Spleen (tissue), 11 donors: ENCODE measurements at regions not wholly inside any gene's neighbourhood (a gene's known extent, or its start where the extent isn't known, plus 50 kb on each side); places are given as distances from the start of the nearest gene placed in this dataset.

Experiments
- DNase-seq: peaks from one replicate; pipeline ENCODE4 v3.0.0-alpha.2; 2020
- H3K27ac ChIP-seq, 8 donors: fragments of 200-600 bp; sonication (generic) in 7 of 8; 1 replicate in 4 of 8; 2 replicates in 4 of 8; pipeline versions ENCODE4 v1.5.0 to v1.8.0; 2016 to 2021; ENCODE audit warnings: inconsistent platforms in 4 of 8, mild to moderate bottlenecking in 4 of 8, moderate library complexity in 1 of 8
- H3K27me3 ChIP-seq, 7 donors: fragments of 200-600 bp; sonication (generic) in 6 of 7; replicated peaks in 1 of 7; 1 replicate in 4 of 7; 2 replicates in 3 of 7; pipeline versions ENCODE4 v1.5.0 to v1.8.0; 2016 to 2021; ENCODE audit warnings: inconsistent platforms in 3 of 7, mild to moderate bottlenecking in 1 of 7
- H3K36me3 ChIP-seq, 6 donors: fragments of 200-600 bp; sonication (generic) in 5 of 6; 1 replicate in 4 of 6; 2 replicates in 2 of 6; pipeline versions ENCODE4 v1.5.0 to v1.8.0; 2016 to 2021; ENCODE audit warnings: inconsistent platforms in 2 of 6
- H3K4me1 ChIP-seq, 6 donors: fragments of 200-600 bp; sonication (generic) in 5 of 6; 1 replicate in 3 of 6; 2 replicates in 3 of 6; pipeline versions ENCODE4 v1.5.0 to v1.8.0; 2016 to 2021; ENCODE audit warnings: inconsistent platforms in 3 of 6
- H3K4me3 ChIP-seq, 8 donors: fragments of 200-600 bp; sonication (generic) in 7 of 8; 1 replicate in 4 of 8; 2 replicates in 4 of 8; pipeline versions ENCODE4 v1.5.0 to v1.8.0; 2016 to 2021; ENCODE audit warnings: inconsistent platforms in 4 of 8, mild to moderate bottlenecking in 4 of 8, moderate library complexity in 2 of 8
- H3K9me3 ChIP-seq, 8 donors: fragments of 200-600 bp; sonication (generic) in 7 of 8; 1 replicate in 4 of 8; 2 replicates in 4 of 8; pipeline versions ENCODE4 v1.5.0 to v1.8.0; 2016 to 2021; ENCODE audit warnings: inconsistent platforms in 4 of 8
- POLR2A ChIP-seq, 3 donors: fragments of 450-650 bp; IDR thresholded peaks; one replicate each; pipeline ENCODE4 v1.5.1; 2017; ENCODE audit warnings: antibody characterized with exemption in 3 of 3, mild to moderate bottlenecking in 1 of 3
- POLR2AphosphoS5 ChIP-seq, 3 donors: sonication (generic); formaldehyde crosslinking; IDR thresholded peaks; one replicate each; pipeline ENCODE4 v1.5.1; 2017; ENCODE audit warnings: antibody characterized with exemption in 3 of 3
- WGBS, 5 donors: extraction: QIAGEN DNeasy Blood & Tissue Kit in 3 of 5; methylation state at CpG; one replicate each; pipeline versions ENCODE4 v1.1.5 to v1.1.7; 2013 to 2018; 5-methylcytosine and 5-hydroxymethylcytosine counted together
- intact Hi-C: fragments of 100-400 bp; cut with DNase I; formaldehyde crosslinking; loops from one replicate; pipeline ENCODE4 v1.15.0; 2023; ENCODE audit warnings: low total_unique reads
- TF ChIP-seq, protein P1 (sequence below), 11 experiments: fragments of 200-600 bp in 7 of 11; fragments of 450-650 bp in 4 of 11; sonication (generic) in 4 of 11; IDR thresholded peaks in 8 of 11; conservative IDR thresholded peaks in 3 of 11; 1 replicate in 7 of 11; 2 replicates in 4 of 11; pipeline versions ENCODE4 v1.4.0 to v1.8.0; 2016 to 2021; ENCODE audit warnings: antibody characterized with exemption in 11 of 11, inconsistent platforms in 4 of 11, mild to moderate bottlenecking in 1 of 11
- donor health status: healthy with polysubstance abuse.
- donor health status: DM: no; HTN: no; CAD: no; lungs with moderate emphysema.
- donor health status: DM: no; HTN: no; CAD: no.
- donor health status: Bipolar disorder and iron deficiency.
- donor health status: healthy.
- donor health status: DM: no; HTN: no; CAD: no.
- donor health status: DM: yes; HTN: yes; CAD: no.

DNA sequence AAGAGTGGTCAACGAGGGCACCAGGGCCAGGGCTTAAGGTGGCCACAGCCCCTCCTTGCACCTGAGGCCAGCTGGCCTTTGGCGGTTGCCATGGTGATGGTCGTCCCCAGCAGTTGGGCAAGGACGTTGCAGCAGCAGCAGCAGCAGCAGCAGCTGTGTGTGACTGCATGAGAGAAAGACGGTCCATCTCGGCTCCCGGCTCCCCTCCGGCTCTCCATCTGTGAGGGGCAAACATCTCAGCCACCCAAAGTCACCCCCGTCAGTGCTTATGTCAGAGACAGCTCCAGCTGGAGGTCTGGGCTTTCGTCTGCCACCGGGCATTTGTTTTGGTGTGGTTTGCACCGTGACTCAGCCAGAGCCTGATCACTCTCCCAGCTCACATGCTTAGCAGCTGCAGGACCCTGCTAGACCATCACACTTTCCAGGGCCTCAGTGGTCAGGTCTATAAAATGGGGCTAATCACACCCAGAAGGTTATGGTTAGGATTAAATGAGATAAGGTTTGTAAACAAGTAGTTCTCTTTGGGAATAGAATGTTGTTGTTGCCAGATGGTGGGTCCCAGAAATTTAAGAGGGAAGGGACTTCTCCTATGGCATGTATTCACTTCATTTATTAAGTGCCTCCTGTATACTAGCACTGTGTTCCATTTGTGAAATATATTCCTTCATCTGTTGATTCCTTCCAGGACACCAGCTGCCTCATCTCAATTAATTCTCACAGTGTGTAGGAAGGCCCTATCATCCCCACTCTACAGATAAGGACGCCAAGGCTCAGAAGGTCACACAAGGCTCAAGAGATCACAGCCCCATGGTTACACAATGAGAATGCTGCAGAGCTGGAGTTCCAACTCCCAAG is 212.6 kb upstream of the LHX5 start:
- Histone ChIP-seq H3K4me1 (no peaks in the 10 kb centered on the region), H3K9me3 (peaks cover 0 to 4% (median 0%) of the 10 kb centered on the region in 8 donors), H3K36me3 (no peaks in the 10 kb centered on the region), H3K27me3 (peaks cover 0 to 44% (median 3%) of the 10 kb centered on the region in 7 donors), H3K4me3 (no peak overlapping the region), H3K27ac (no peak overlapping the region)
- DNase-seq, result no peak
- TF ChIP-seq POLR2AphosphoS5 (IDR thresholded peaks at IDR 0.05), result no peak
- TF ChIP-seq, protein P1, sequence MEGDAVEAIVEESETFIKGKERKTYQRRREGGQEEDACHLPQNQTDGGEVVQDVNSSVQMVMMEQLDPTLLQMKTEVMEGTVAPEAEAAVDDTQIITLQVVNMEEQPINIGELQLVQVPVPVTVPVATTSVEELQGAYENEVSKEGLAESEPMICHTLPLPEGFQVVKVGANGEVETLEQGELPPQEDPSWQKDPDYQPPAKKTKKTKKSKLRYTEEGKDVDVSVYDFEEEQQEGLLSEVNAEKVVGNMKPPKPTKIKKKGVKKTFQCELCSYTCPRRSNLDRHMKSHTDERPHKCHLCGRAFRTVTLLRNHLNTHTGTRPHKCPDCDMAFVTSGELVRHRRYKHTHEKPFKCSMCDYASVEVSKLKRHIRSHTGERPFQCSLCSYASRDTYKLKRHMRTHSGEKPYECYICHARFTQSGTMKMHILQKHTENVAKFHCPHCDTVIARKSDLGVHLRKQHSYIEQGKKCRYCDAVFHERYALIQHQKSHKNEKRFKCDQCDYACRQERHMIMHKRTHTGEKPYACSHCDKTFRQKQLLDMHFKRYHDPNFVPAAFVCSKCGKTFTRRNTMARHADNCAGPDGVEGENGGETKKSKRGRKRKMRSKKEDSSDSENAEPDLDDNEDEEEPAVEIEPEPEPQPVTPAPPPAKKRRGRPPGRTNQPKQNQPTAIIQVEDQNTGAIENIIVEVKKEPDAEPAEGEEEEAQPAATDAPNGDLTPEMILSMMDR (IDR thresholded peaks at IDR 0.05 in 8 of 11, conservative IDR thresholded peaks at IDR 0.05 in 3 of 11), result no peak
- no peak for TF ChIP-seq POLR2A (IDR thresholded peaks at IDR 0.05)
- intact Hi-C loops, result no loop called here
- WGBS, 5 donors, result 62 to 84% (median 63%) methylated on average over 5 to 13 of the region's 13 CpGs

DNA sequence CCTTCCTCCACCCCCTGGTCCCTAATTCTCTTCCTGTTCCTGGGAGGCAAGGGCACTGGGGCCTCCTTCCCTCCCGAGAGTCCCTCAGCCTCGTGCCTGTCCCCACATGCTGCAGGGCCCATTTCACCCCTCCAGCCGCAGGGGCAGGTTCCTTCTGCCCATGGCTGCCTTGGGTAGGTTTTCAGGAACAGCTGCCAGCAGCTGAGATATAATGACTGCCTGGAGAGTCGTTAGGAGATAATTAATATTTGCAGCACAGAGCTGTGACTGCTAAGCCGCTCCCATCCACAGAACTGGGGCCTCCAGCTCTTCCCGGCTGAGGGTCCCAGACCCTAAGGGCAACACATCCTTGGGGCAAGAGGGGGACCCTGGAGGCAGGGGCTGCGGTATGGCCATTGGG is 211.9 kb upstream of the LHX5 start:
- intact Hi-C loops, result no loop called here
- 22 to 54% (median 41%) methylated on average over 5 to 7 of the region's 7 CpGs for WGBS, 5 donors
- DNase-seq, result no peak

DNA sequence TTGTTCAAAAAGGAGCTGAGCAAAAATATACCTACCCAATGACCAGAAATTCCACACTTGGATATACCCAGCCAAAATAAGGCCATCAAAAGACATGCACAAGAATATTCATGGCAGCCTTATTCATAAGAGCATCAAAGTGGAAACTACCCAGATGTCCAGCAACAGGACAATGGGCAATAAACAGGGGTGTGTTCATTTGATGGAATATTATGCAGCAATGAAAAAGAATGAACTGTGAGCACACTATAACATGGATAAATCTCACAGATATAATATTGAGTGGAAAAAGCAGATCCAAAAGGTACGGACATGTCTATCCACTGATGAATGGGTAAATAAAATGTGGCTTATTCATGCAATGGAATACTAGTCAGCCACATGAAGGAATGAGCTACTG is 209.2 kb upstream of the LHX5 start:
- peaks cover 0 to 51% (median 4%) of the 10 kb centered on the region in 7 donors for H3K27me3 ChIP-seq
- peaks cover 0 to 4% (median 0%) of the 10 kb centered on the region in 8 donors for H3K9me3 ChIP-seq
- no peaks in the 10 kb centered on the region for H3K36me3 ChIP-seq
- no peak overlapping the region for H3K27ac ChIP-seq
- no peak overlapping the region for H3K4me3 ChIP-seq
- WGBS, 5 donors, result 79 to 97% (median 85%) methylated on average over 1 of the region's 1 CpG
- TF ChIP-seq, protein P1 (IDR thresholded peaks at IDR 0.05 in 8 of 11, conservative IDR thresholded peaks at IDR 0.05 in 3 of 11), result no peak
- no peak for TF ChIP-seq POLR2A (IDR thresholded peaks at IDR 0.05)
- TF ChIP-seq POLR2AphosphoS5 (IDR thresholded peaks at IDR 0.05), result no peak
- intact Hi-C loops, result no loop called here
- H3K4me1 ChIP-seq, result no peaks in the 10 kb centered on the region
- DNase-seq, result no peak

More for the DNA sequence above, 211.9 kb upstream of the LHX5 start:
- no peak overlapping the region for H3K27ac ChIP-seq
- no peak for TF ChIP-seq POLR2AphosphoS5 (IDR thresholded peaks at IDR 0.05)
- no peak for TF ChIP-seq POLR2A (IDR thresholded peaks at IDR 0.05)
- TF ChIP-seq, protein P1 (IDR thresholded peaks at IDR 0.05 in 8 of 11, conservative IDR thresholded peaks at IDR 0.05 in 3 of 11), result no peak
- peaks cover 0 to 4% (median 0%) of the 10 kb centered on the region in 8 donors for H3K9me3 ChIP-seq
- H3K4me3 ChIP-seq, result no peak overlapping the region
- H3K36me3 ChIP-seq, result no peaks in the 10 kb centered on the region
- H3K27me3 ChIP-seq, result peaks cover 0 to 40% (median 3%) of the 10 kb centered on the region in 7 donors
- H3K4me1 ChIP-seq, result no peaks in the 10 kb centered on the region
